ENCODE measurements at regions not wholly inside any gene's neighbourhood (a gene's known extent, or its start where the extent isn't known, plus 50 kb on each side); places are given as distances from the start of the nearest gene placed in this dataset.

GRCh38 chr9:28976684-28977083 is 1403.4 kb upstream of the C9orf72 start:
- H3K79me2 ChIP-seq (ENCODE audit: control insufficient read depth, insufficient read depth, low read length): no peaks in the 10 kb centered on the region
- dilution Hi-C loops (cut with MboI; ENCODE audit: extremely low pct_ligation_motif_present, low sequenced_read_pairs): no loop called here
- DNase-seq (ENCODE audit: low read depth, low spot score) (no peak), FAIRE-seq (no peak)
- no peak overlapping the region for H3K4me2 ChIP-seq (ENCODE audit: insufficient read depth, low read length)
- BruUV-seq (replicated peaks): no TSS peak
- no peak for TF ChIP-seq MAX (IDR thresholded peaks at IDR 0.05; ENCODE audit: insufficient read depth, insufficient read length)
- no peak for TF ChIP-seq CTCF (IDR thresholded peaks at IDR 0.05; ENCODE audit: extremely low read depth in 1 of 2, insufficient read depth in 1 of 2, low read depth in 1 of 2, low read length in 2 of 2)
- TF ChIP-seq EZH2 (IDR thresholded peaks at IDR 0.05; ENCODE audit: borderline replicate concordance, low read depth, low read length, severe bottlenecking): no peak
- no peak for TF ChIP-seq POLR2A (IDR thresholded peaks at IDR 0.05; ENCODE audit: low read depth, low read length)
- no peak for TF ChIP-seq MYC (IDR thresholded peaks at IDR 0.05; ENCODE audit: low read depth, low read length)
- TF ChIP-seq JUN (IDR thresholded peaks at IDR 0.05; ENCODE audit: borderline replicate concordance, insufficient read depth, insufficient read length, low read depth): no peak
- no peak for TF ChIP-seq GATA2 (IDR thresholded peaks at IDR 0.05; ENCODE audit: insufficient read depth, insufficient read length, low read depth, low read length)
- no peak for TF ChIP-seq POLR2AphosphoS5 (IDR thresholded peaks at IDR 0.05; ENCODE audit: insufficient read depth, low read depth, low read length)
- no peak for TF ChIP-seq FOS (IDR thresholded peaks at IDR 0.05; ENCODE audit: borderline replicate concordance, insufficient read depth, low read length)
- no peak overlapping the region for H3K27ac ChIP-seq (ENCODE audit: insufficient read depth, low read depth, low read length)
- POLR2A ChIA-PET: no interaction called here
- no peak overlapping the region for H2AFZ ChIP-seq (ENCODE audit: low read depth, low read length)
- no peaks in the 10 kb centered on the region for H3K36me3 ChIP-seq (ENCODE audit: control insufficient read depth in 2 of 2, extremely low read depth in 1 of 2, insufficient read depth in 2 of 2, low read length in 2 of 2)
- H3K4me1 ChIP-seq (ENCODE audit: control insufficient read depth, extremely low read depth, insufficient read depth, low read length): no peaks in the 10 kb centered on the region
- no peak overlapping the region for H3K9ac ChIP-seq (replicated peaks; ENCODE audit: extremely low read depth, insufficient read depth, low read length)
- intact Hi-C loops (cut with micrococcal nuclease): no loop called here
- no peak overlapping the region for H3K4me3 ChIP-seq (replicated peaks in 1 of 3; ENCODE audit: insufficient read depth in 1 of 3, low read depth in 1 of 3, low read length in 3 of 3)
- H3K27me3 ChIP-seq (ENCODE audit: control insufficient read depth in 2 of 2, insufficient read depth in 2 of 2, low read length in 2 of 2): no peaks in the 10 kb centered on the region
- H4K20me1 ChIP-seq (replicated peaks; ENCODE audit: control insufficient read depth, extremely low read depth, insufficient read depth, low read length): no peaks in the 10 kb centered on the region
- CTCF ChIA-PET: no interaction called here
- H3K9me3 ChIP-seq (replicated peaks; ENCODE audit: control insufficient read depth, insufficient read depth, low read length): no peaks in the 10 kb centered on the region
- H3K9me1 ChIP-seq (replicated peaks; ENCODE audit: control insufficient read depth, extremely low read depth, insufficient read depth, low read length): no peaks in the 10 kb centered on the region
